ENCODE measurements at regions not wholly inside any gene's neighbourhood (a gene's known extent, or its start where the extent isn't known, plus 50 kb on each side); places are given as distances from the start of the nearest gene placed in this dataset.

- TF ChIP-seq CTCF (IDR thresholded peaks at IDR 0.05) (no peak), EP300 (IDR thresholded peaks at IDR 0.05) (no peak)
These were observed 809.3 kb downstream of the UQCRFS1 start for GRCh38 chr19:28403690-28404089.
